ENCODE measurements at regions not wholly inside any gene's neighbourhood (a gene's known extent, or its start where the extent isn't known, plus 50 kb on each side); places are given as distances from the start of the nearest gene placed in this dataset.

GRCh38 chr16:73923951-73924350 is 372.7 kb upstream of the PSMD7 start (continued):
- no peak for TF ChIP-seq ATF2 (IDR thresholded peaks at IDR 0.05; ENCODE audit: low read length)
- no peak for TF ChIP-seq SUZ12 (IDR thresholded peaks at IDR 0.05; ENCODE audit: low read length)
- no peak for TF ChIP-seq POU5F1 (IDR thresholded peaks at IDR 0.05; ENCODE audit: low read depth, low read length)
- no peak for TF ChIP-seq CTBP2 (IDR thresholded peaks at IDR 0.05; ENCODE audit: borderline replicate concordance, insufficient read depth, insufficient read length, low read length)

All from H1 (cell line).